ENCODE measurements at regions not wholly inside any gene's neighbourhood (a gene's known extent, or its start where the extent isn't known, plus 50 kb on each side); places are given as distances from the start of the nearest gene placed in this dataset.

GRCh38 chr14:61948376-61948775 is 186.2 kb downstream of the SNAPC1 start:
- no peak for DNase-seq (ENCODE audit: low read depth)

GRCh38 chr14:61950340-61950739 is 188.1 kb downstream of the SNAPC1 start:
- no peak for DNase-seq (ENCODE audit: low read depth)

- DNase-seq (ENCODE audit: low read depth) = no peak
Observed at GRCh38 chr14:61953602-61954001, 191.4 kb downstream of the SNAPC1 start.

- DNase-seq (ENCODE audit: low read depth) = no peak
Observed at GRCh38 chr14:61954306-61954705, 192.1 kb downstream of the SNAPC1 start.

GRCh38 chr14:61956517-61956916 is 194.3 kb downstream of the SNAPC1 start:
- no peak for DNase-seq (ENCODE audit: low read depth)

- DNase-seq (ENCODE audit: low read depth) = no peak
Observed at GRCh38 chr14:61959348-61959747, 197.1 kb downstream of the SNAPC1 start.

- DNase-seq (ENCODE audit: low read depth) = no peak
Observed at GRCh38 chr14:61961369-61961768, 199.1 kb downstream of the SNAPC1 start.

GRCh38 chr14:61963926-61964325 is 201.7 kb downstream of the SNAPC1 start:
- no peak for DNase-seq (ENCODE audit: low read depth)

GRCh38 chr14:61965030-61965745 is 203.0 kb downstream of the SNAPC1 start:
- DNase-seq (ENCODE audit: low read depth) = no peak

GRCh38 chr14:61968207-61968606 is 206.0 kb downstream of the SNAPC1 start:
- no peak for DNase-seq (ENCODE audit: low read depth)

- no peak for DNase-seq (ENCODE audit: low read depth)
Observed at GRCh38 chr14:61972711-61973110, 210.5 kb downstream of the SNAPC1 start.

GRCh38 chr14:61973981-61974380 is 211.8 kb downstream of the SNAPC1 start:
- DNase-seq (ENCODE audit: low read depth) = no peak

- DNase-seq (ENCODE audit: low read depth) = no peak
Observed at GRCh38 chr14:61977217-61977616, 215.0 kb downstream of the SNAPC1 start.

GRCh38 chr14:61988240-61988639 is 226.0 kb downstream of the SNAPC1 start:
- DNase-seq (ENCODE audit: low read depth) = no peak

GRCh38 chr14:61992139-61992538 is 229.9 kb downstream of the SNAPC1 start:
- no peak for DNase-seq (ENCODE audit: low read depth)

GRCh38 chr14:61992926-61993325 is 230.7 kb downstream of the SNAPC1 start:
- no peak for DNase-seq (ENCODE audit: low read depth)

- DNase-seq (ENCODE audit: low read depth) = no peak
Observed at GRCh38 chr14:61994589-61994988, 232.4 kb downstream of the SNAPC1 start.

GRCh38 chr14:61996753-61997152 is 234.5 kb downstream of the SNAPC1 start:
- DNase-seq (ENCODE audit: low read depth) = no peak

GRCh38 chr14:61997161-61997560 is 234.9 kb downstream of the SNAPC1 start:
- DNase-seq (ENCODE audit: low read depth) = no peak

GRCh38 chr14:62001963-62002362 is 239.7 kb downstream of the SNAPC1 start:
- DNase-seq (ENCODE audit: low read depth) = no peak

- DNase-seq (ENCODE audit: low read depth) = no peak
Observed at GRCh38 chr14:62002642-62003041, 240.4 kb downstream of the SNAPC1 start.

GRCh38 chr14:62003701-62004100 is 241.5 kb downstream of the SNAPC1 start:
- no peak for DNase-seq (ENCODE audit: low read depth)

- no peak for DNase-seq (ENCODE audit: low read depth)
Observed at GRCh38 chr14:62006116-62006731, 244.0 kb downstream of the SNAPC1 start.

GRCh38 chr14:62015243-62015642 is 253.0 kb downstream of the SNAPC1 start:
- DNase-seq (ENCODE audit: low read depth) = no peak
